Vagina (tissue), 2 donors: ENCODE measurements at regions not wholly inside any gene's neighbourhood (a gene's known extent, or its start where the extent isn't known, plus 50 kb on each side); places are given as distances from the start of the nearest gene placed in this dataset.

ENCODE experiments used
- CTCF ChIP-seq, 3 experiments: fragments of 450-650 bp in 2 of 3; fragments of 200-600 bp in 1 of 3; sonication (generic) in 1 of 3; IDR thresholded peaks; one replicate each; pipeline ENCODE4 v1.5.1; 2017 to 2019; ENCODE audit warnings: antibody characterized with exemption in 3 of 3, mild to moderate bottlenecking in 2 of 3, moderate library complexity in 2 of 3
- POLR2A ChIP-seq, 2 donors: fragments of 450-650 bp; IDR thresholded peaks; one replicate each; pipeline ENCODE4 v1.6.1; 2017; ENCODE audit warnings: antibody characterized with exemption in 2 of 2, mild to moderate bottlenecking in 2 of 2, moderate library complexity in 2 of 2

GRCh38 chr11:69419662-69420395, 61.6 kb upstream of the LINC01488 start:
- no peak for TF ChIP-seq CTCF (IDR thresholded peaks at IDR 0.05)
- TF ChIP-seq POLR2A (IDR thresholded peaks at IDR 0.05), result no peak
